ENCODE measurements at regions not wholly inside any gene's neighbourhood (a gene's known extent, or its start where the extent isn't known, plus 50 kb on each side); places are given as distances from the start of the nearest gene placed in this dataset.

DNA sequence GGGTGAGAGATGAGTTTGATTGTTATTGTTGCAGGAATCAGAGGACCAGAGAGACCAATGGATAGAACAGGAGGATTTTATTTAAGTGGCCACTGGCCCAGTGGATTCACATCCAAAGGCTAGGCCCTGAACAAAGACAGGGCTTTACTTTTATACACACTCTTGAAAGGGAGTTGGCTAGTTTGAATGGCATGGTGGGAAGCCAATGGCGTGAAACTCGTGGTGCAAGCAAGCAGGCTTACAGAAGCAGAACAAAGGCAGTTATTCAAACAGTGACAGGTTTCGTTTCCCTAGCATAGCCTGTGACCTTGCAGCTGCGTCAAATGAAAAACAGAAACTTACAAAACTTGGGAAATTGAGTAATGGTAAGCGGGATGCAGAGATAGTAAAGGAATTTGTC is 110.2 kb upstream of the PRDX4 start:
- no peak overlapping the region for H2AFZ ChIP-seq (ENCODE audit: insufficient read depth, low read depth, low read length, poor library complexity, severe bottlenecking)
- no peaks in the 10 kb centered on the region for H3K36me3 ChIP-seq (replicated peaks in 1 of 2; ENCODE audit: control extremely low read depth in 1 of 2, control insufficient read depth in 1 of 2, extremely low read depth in 1 of 2, insufficient read depth in 2 of 2, low read length in 1 of 2)
- Mint-ChIP-seq H3K4me1 (no peaks in the 10 kb centered on the region), H3K4me3 (no peak overlapping the region), H3K9me3 (ENCODE audit: insufficient read depth) (peaks cover 4% of the 10 kb centered on the region), H3K27me3 (no peaks in the 10 kb centered on the region), H3K27ac (no peak overlapping the region)
- no peak overlapping the region for H3K9ac ChIP-seq (ENCODE audit: low read length)
- DNase-seq (no peak), ATAC-seq (ENCODE audit: low read depth) (no peak)
- CTCF ChIA-PET, result no interaction called here
- POLR2A ChIA-PET, result no interaction called here
- H3K9me3 ChIP-seq (ENCODE audit: control extremely low read depth in 1 of 3, control insufficient read depth in 2 of 3, insufficient read depth in 1 of 3, low read length in 2 of 3), result peaks cover 0 to 4% (median 0%) of the 10 kb centered on the region in 3 donors
- H3K27ac ChIP-seq (ENCODE audit: low read length in 2 of 2), result no peak overlapping the region
- 83% methylated on average over 2 of the region's 5 CpGs for whole genome bisulfite sequencing (ENCODE audit: insufficient coverage)
- intact Hi-C loops (cut with micrococcal nuclease), result no loop called here
- no peaks in the 10 kb centered on the region for H4K20me1 ChIP-seq (ENCODE audit: control insufficient read depth, insufficient read depth, low read length, poor library complexity, severe bottlenecking)
- H3K4me3 ChIP-seq (ENCODE audit: control extremely low read depth in 1 of 5, extremely low read depth in 1 of 5, insufficient read depth in 1 of 5, low read depth in 2 of 5, low read length in 4 of 5), result no peak overlapping the region
- H3K4me2 ChIP-seq (replicated peaks; ENCODE audit: low read depth, low read length, poor library complexity, severe bottlenecking), result no peak overlapping the region
- no peaks in the 10 kb centered on the region for H3K79me2 ChIP-seq (ENCODE audit: control insufficient read depth, insufficient read depth, low read length)
- H3K27me3 ChIP-seq (replicated peaks in 1 of 4; ENCODE audit: control extremely low read depth in 1 of 4, control insufficient read depth in 3 of 4, insufficient read depth in 4 of 4, low read length in 3 of 4), result no peaks in the 10 kb centered on the region
- no peaks in the 10 kb centered on the region for H3K4me1 ChIP-seq (ENCODE audit: control insufficient read depth in 2 of 2, insufficient read depth in 2 of 2, low read length in 2 of 2)
- TF ChIP-seq, protein P1, sequence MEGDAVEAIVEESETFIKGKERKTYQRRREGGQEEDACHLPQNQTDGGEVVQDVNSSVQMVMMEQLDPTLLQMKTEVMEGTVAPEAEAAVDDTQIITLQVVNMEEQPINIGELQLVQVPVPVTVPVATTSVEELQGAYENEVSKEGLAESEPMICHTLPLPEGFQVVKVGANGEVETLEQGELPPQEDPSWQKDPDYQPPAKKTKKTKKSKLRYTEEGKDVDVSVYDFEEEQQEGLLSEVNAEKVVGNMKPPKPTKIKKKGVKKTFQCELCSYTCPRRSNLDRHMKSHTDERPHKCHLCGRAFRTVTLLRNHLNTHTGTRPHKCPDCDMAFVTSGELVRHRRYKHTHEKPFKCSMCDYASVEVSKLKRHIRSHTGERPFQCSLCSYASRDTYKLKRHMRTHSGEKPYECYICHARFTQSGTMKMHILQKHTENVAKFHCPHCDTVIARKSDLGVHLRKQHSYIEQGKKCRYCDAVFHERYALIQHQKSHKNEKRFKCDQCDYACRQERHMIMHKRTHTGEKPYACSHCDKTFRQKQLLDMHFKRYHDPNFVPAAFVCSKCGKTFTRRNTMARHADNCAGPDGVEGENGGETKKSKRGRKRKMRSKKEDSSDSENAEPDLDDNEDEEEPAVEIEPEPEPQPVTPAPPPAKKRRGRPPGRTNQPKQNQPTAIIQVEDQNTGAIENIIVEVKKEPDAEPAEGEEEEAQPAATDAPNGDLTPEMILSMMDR (IDR thresholded peaks at IDR 0.05), result no peak

DNA sequence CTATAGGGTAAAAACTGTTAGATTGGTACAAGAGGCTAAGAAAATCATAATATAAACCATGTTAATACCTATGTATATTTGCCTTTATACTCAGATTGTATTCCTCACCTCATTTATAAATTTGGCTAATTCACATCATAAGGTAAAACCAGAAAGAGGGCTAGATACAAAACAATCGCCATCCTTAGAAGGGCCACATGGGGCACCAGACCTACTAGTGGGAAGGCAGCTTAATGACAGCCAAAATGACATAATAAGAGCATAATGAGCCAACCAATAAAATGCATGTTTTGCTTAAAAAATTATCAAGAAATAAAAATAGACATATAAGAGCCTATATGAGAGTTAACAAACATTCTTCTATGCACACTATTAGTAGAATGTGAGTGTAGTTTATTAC is 107.3 kb upstream of the PRDX4 start:
- no peak for TF ChIP-seq EZH2 (IDR thresholded peaks at IDR 0.05; ENCODE audit: borderline replicate concordance, insufficient read depth, low read depth, low read length, poor library complexity, severe bottlenecking)
- TF ChIP-seq, protein P1 (IDR thresholded peaks at IDR 0.05), result no peak
- H3K9me3 Mint-ChIP-seq (ENCODE audit: insufficient read depth), result peaks cover 4% of the 10 kb centered on the region
- no peak overlapping the region for H3K4me3 Mint-ChIP-seq

More for the DNA sequence above, 107.3 kb upstream of the PRDX4 start:
- Histone ChIP-seq H3K79me2 (ENCODE audit: control insufficient read depth, insufficient read depth, low read length) (no peaks in the 10 kb centered on the region), H3K27ac (ENCODE audit: low read length in 2 of 2) (no peak overlapping the region), H3K4me1 (ENCODE audit: control insufficient read depth in 2 of 2, insufficient read depth in 2 of 2, low read length in 2 of 2) (no peaks in the 10 kb centered on the region), H3K4me2 (replicated peaks; ENCODE audit: low read depth, low read length, poor library complexity, severe bottlenecking) (no peak overlapping the region), H3K4me3 (ENCODE audit: control extremely low read depth in 1 of 5, extremely low read depth in 1 of 5, insufficient read depth in 1 of 5, low read depth in 2 of 5, low read length in 4 of 5) (no peak overlapping the region), H3K27me3 (replicated peaks in 1 of 4; ENCODE audit: control extremely low read depth in 1 of 4, control insufficient read depth in 3 of 4, insufficient read depth in 4 of 4, low read length in 3 of 4) (no peaks in the 10 kb centered on the region), H4K20me1 (ENCODE audit: control insufficient read depth, insufficient read depth, low read length, poor library complexity, severe bottlenecking) (no peaks in the 10 kb centered on the region), H3K36me3 (replicated peaks in 1 of 2; ENCODE audit: control extremely low read depth in 1 of 2, control insufficient read depth in 1 of 2, extremely low read depth in 1 of 2, insufficient read depth in 2 of 2, low read length in 1 of 2) (no peaks in the 10 kb centered on the region), H3K9me3 (ENCODE audit: control extremely low read depth in 1 of 3, control insufficient read depth in 2 of 3, insufficient read depth in 1 of 3, low read length in 2 of 3) (peaks cover 0 to 4% (median 0%) of the 10 kb centered on the region in 3 donors), H2AFZ (ENCODE audit: insufficient read depth, low read depth, low read length, poor library complexity, severe bottlenecking) (no peak overlapping the region), H3K9ac (ENCODE audit: low read length) (no peak overlapping the region)
- DNase-seq, result no peak
- ChIA-PET POLR2A (no interaction called here), CTCF (interaction anchor here (0.6 kb wide), 1 partner anchor 1429 kb away, joined by 4 read pairs; no protein-coding TSS in a partner anchor)
- no CpG with 5 or more reads among the region's 1 CpG for WGBS (ENCODE audit: insufficient coverage)
- no peak for ATAC-seq (ENCODE audit: low read depth)
- intact Hi-C loops (cut with micrococcal nuclease), result no loop called here
- no peaks in the 10 kb centered on the region for H3K4me1 Mint-ChIP-seq
- H3K27me3 Mint-ChIP-seq, result no peaks in the 10 kb centered on the region
- no peak overlapping the region for H3K27ac Mint-ChIP-seq
